ENCODE measurements at regions not wholly inside any gene's neighbourhood (a gene's known extent, or its start where the extent isn't known, plus 50 kb on each side); places are given as distances from the start of the nearest gene placed in this dataset.
"Not testable (repeated sequence)": the region's sequence is repeated elsewhere in the genome, so short reads cannot be mapped to it uniquely, and the experiment has no call there.

GRCh38 chr5:116861097-116861496 lies 286.5 kb upstream of the SEMA6A start:
- no peak for DNase-seq

- DNase-seq: no peak
Measured at GRCh38 chr5:116859666-116860320, 285.2 kb upstream of the SEMA6A start.

- no peak for DNase-seq
Measured at GRCh38 chr5:116858705-116859333, 284.2 kb upstream of the SEMA6A start.

- not testable (repeated sequence) for DNase-seq
Measured at GRCh38 chr5:116858020-116858419, 283.4 kb upstream of the SEMA6A start.

GRCh38 chr5:116856271-116856670 lies 281.6 kb upstream of the SEMA6A start:
- no peak for DNase-seq

GRCh38 chr5:116853992-116854391 lies 279.4 kb upstream of the SEMA6A start:
- DNase-seq: no peak

GRCh38 chr5:116848954-116849581 lies 274.4 kb upstream of the SEMA6A start:
- DNase-seq: no peak

GRCh38 chr5:116847960-116848359 lies 273.3 kb upstream of the SEMA6A start:
- DNase-seq: no peak

GRCh38 chr5:116844015-116844414 lies 269.4 kb upstream of the SEMA6A start:
- DNase-seq: no peak

GRCh38 chr5:116842514-116842961 lies 267.9 kb upstream of the SEMA6A start:
- no peak for DNase-seq

GRCh38 chr5:116841734-116842133 lies 267.1 kb upstream of the SEMA6A start:
- no peak for DNase-seq

- no peak for DNase-seq
Measured at GRCh38 chr5:116838011-116838536, 263.5 kb upstream of the SEMA6A start.

GRCh38 chr5:116834796-116835515 lies 260.3 kb upstream of the SEMA6A start:
- DNase-seq: no peak

GRCh38 chr5:116830079-116830478 lies 255.5 kb upstream of the SEMA6A start:
- no peak for DNase-seq

- DNase-seq: no peak
Measured at GRCh38 chr5:116827078-116827477, 252.5 kb upstream of the SEMA6A start.

- DNase-seq: no peak
Measured at GRCh38 chr5:116825486-116825885, 250.9 kb upstream of the SEMA6A start.

GRCh38 chr5:116824751-116825438 lies 250.3 kb upstream of the SEMA6A start:
- DNase-seq: no peak

GRCh38 chr5:116814626-116815385 lies 240.2 kb upstream of the SEMA6A start:
- no peak for DNase-seq

GRCh38 chr5:116813906-116814305 lies 239.3 kb upstream of the SEMA6A start:
- no peak for DNase-seq

- no peak for DNase-seq
Measured at GRCh38 chr5:116813356-116813755, 238.7 kb upstream of the SEMA6A start.

GRCh38 chr5:116810951-116811350 lies 236.3 kb upstream of the SEMA6A start:
- no peak for DNase-seq

- no peak for DNase-seq
Measured at GRCh38 chr5:116806836-116807235, 232.2 kb upstream of the SEMA6A start.
